ENCODE measurements at regions not wholly inside any gene's neighbourhood (a gene's known extent, or its start where the extent isn't known, plus 50 kb on each side); places are given as distances from the start of the nearest gene placed in this dataset.

DNA sequence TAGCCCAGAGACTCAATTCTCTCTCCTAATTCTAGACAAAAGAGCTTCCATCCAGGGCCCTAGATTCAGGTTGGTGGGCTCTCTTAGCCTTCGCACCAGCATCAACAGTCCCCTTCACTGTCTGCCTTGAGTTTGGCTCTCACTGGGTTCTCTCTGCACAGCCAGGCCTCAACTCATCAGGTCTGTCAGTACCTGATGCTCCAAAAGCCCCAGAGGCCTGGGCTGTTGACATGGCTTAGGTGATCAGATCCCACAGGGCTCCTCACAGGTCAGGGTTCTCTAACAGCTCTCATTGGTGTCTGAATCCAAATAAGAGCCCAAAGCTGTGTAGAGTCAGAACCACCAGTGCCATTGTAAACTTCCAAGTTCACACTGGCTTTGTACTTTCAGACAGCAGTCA, 206.6 kb upstream of the PPP2R3A start:
- DNase-seq: no peak
- intact Hi-C loops (cut with DNase I; ENCODE audit: low total_unique reads): no loop called here
- TF ChIP-seq POLR2A (IDR thresholded peaks at IDR 0.05): no peak
- TF ChIP-seq, protein P1, sequence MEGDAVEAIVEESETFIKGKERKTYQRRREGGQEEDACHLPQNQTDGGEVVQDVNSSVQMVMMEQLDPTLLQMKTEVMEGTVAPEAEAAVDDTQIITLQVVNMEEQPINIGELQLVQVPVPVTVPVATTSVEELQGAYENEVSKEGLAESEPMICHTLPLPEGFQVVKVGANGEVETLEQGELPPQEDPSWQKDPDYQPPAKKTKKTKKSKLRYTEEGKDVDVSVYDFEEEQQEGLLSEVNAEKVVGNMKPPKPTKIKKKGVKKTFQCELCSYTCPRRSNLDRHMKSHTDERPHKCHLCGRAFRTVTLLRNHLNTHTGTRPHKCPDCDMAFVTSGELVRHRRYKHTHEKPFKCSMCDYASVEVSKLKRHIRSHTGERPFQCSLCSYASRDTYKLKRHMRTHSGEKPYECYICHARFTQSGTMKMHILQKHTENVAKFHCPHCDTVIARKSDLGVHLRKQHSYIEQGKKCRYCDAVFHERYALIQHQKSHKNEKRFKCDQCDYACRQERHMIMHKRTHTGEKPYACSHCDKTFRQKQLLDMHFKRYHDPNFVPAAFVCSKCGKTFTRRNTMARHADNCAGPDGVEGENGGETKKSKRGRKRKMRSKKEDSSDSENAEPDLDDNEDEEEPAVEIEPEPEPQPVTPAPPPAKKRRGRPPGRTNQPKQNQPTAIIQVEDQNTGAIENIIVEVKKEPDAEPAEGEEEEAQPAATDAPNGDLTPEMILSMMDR (IDR thresholded peaks at IDR 0.05): no peak
- Histone ChIP-seq H3K27me3 (no peaks in the 10 kb centered on the region), H3K36me3 (no peaks in the 10 kb centered on the region), H3K4me3 (no peak overlapping the region), H3K4me1 (no peaks in the 10 kb centered on the region), H3K27ac (no peak overlapping the region), H3K9me3 (no peaks in the 10 kb centered on the region)

DNA sequence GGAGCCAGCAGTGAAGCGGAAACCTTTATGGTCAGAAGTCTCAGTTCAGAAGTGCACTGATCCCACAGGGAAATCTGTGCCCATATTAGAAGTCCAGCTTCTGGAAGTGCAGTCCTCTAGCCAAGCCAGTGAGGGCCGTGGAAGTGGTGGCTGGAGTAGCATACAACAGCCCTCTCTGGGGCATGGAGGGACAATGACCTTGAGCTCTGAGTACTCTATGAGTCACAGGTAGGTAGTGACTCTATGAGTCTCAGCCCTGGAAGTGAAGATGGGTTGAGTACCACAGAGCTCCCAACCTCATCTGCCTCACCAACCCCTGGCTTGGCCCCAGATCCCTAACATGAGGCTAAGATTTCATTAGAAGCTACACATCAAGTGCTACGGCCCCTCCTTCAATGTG, 205.9 kb upstream of the PPP2R3A start:
- H3K9me3 ChIP-seq: no peaks in the 10 kb centered on the region
- no peak overlapping the region for H3K4me3 ChIP-seq
- H3K36me3 ChIP-seq: no peaks in the 10 kb centered on the region
- no peak for DNase-seq
- no peaks in the 10 kb centered on the region for H3K27me3 ChIP-seq
- no peaks in the 10 kb centered on the region for H3K4me1 ChIP-seq
- no peak overlapping the region for H3K27ac ChIP-seq
- intact Hi-C loops (cut with DNase I; ENCODE audit: low total_unique reads): no loop called here
- no peak for TF ChIP-seq POLR2A (IDR thresholded peaks at IDR 0.05)
- TF ChIP-seq, protein P1 (IDR thresholded peaks at IDR 0.05): no peak

GRCh38 chr3:135760581-135760980, 204.9 kb upstream of the PPP2R3A start:
- Histone ChIP-seq H3K27me3 (no peaks in the 10 kb centered on the region), H3K9me3 (no peaks in the 10 kb centered on the region), H3K4me3 (no peak overlapping the region), H3K4me1 (no peaks in the 10 kb centered on the region), H3K27ac (no peak overlapping the region), H3K36me3 (no peaks in the 10 kb centered on the region)
- intact Hi-C loops (cut with DNase I; ENCODE audit: low total_unique reads): no loop called here
- TF ChIP-seq, protein P1 (IDR thresholded peaks at IDR 0.05): no peak
- no peak for TF ChIP-seq POLR2A (IDR thresholded peaks at IDR 0.05)
- no peak for DNase-seq

GRCh38 chr3:135762188-135762856, 203.2 kb upstream of the PPP2R3A start:
- intact Hi-C loops (cut with DNase I; ENCODE audit: low total_unique reads): no loop called here
- no peaks in the 10 kb centered on the region for H3K9me3 ChIP-seq
- H3K27me3 ChIP-seq: no peaks in the 10 kb centered on the region
- H3K4me1 ChIP-seq: no peaks in the 10 kb centered on the region
- DNase-seq: no peak
- no peak overlapping the region for H3K27ac ChIP-seq
- no peak overlapping the region for H3K4me3 ChIP-seq
- no peaks in the 10 kb centered on the region for H3K36me3 ChIP-seq
- TF ChIP-seq POLR2A (IDR thresholded peaks at IDR 0.05): no peak
- TF ChIP-seq, protein P1 (IDR thresholded peaks at IDR 0.05): no peak

- Histone ChIP-seq H3K27me3 (no peaks in the 10 kb centered on the region), H3K36me3 (no peaks in the 10 kb centered on the region), H3K9me3 (no peaks in the 10 kb centered on the region), H3K4me3 (no peak overlapping the region), H3K27ac (no peak overlapping the region), H3K4me1 (no peaks in the 10 kb centered on the region)
- TF ChIP-seq, protein P1 (IDR thresholded peaks at IDR 0.05): no peak
- TF ChIP-seq POLR2A (IDR thresholded peaks at IDR 0.05): no peak
- intact Hi-C loops (cut with DNase I; ENCODE audit: low total_unique reads): no loop called here
- DNase-seq: no peak
Measured at GRCh38 chr3:135766115-135766514, 199.4 kb upstream of the PPP2R3A start.

Data from uterus (tissue), 3 donors.